ENCODE measurements at regions not wholly inside any gene's neighbourhood (a gene's known extent, or its start where the extent isn't known, plus 50 kb on each side); places are given as distances from the start of the nearest gene placed in this dataset.
"Not testable (repeated sequence)": the region's sequence is repeated elsewhere in the genome, so short reads cannot be mapped to it uniquely, and the experiment has no call there.

DNA sequence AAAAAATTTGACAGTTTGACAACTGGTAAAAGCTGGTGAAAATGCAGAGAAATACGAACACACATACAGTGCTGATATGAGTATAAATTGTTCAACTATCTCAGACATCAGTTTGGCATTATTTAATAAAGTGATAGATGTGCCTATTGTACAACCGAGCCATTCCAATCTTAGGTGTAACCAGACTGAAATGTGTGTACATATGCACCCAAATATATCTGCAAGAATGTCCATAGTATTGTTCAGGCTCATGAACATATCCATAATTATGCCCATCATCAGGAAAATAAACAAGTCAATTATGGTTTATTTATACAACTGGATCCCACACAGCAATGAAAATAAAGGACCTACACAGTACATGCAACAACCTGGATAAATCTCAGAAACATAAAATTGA is 188.9 kb upstream of the DDX53 start:
- no peak for DNase-seq (ENCODE audit: low read depth)
- TF ChIP-seq, protein P1, sequence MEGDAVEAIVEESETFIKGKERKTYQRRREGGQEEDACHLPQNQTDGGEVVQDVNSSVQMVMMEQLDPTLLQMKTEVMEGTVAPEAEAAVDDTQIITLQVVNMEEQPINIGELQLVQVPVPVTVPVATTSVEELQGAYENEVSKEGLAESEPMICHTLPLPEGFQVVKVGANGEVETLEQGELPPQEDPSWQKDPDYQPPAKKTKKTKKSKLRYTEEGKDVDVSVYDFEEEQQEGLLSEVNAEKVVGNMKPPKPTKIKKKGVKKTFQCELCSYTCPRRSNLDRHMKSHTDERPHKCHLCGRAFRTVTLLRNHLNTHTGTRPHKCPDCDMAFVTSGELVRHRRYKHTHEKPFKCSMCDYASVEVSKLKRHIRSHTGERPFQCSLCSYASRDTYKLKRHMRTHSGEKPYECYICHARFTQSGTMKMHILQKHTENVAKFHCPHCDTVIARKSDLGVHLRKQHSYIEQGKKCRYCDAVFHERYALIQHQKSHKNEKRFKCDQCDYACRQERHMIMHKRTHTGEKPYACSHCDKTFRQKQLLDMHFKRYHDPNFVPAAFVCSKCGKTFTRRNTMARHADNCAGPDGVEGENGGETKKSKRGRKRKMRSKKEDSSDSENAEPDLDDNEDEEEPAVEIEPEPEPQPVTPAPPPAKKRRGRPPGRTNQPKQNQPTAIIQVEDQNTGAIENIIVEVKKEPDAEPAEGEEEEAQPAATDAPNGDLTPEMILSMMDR (IDR thresholded peaks at IDR 0.05; ENCODE audit: control insufficient read depth, extremely low read depth, insufficient read depth): no peak
- no peak overlapping the region for H3K4me3 ChIP-seq (ENCODE audit: low read depth, low read length)

DNA sequence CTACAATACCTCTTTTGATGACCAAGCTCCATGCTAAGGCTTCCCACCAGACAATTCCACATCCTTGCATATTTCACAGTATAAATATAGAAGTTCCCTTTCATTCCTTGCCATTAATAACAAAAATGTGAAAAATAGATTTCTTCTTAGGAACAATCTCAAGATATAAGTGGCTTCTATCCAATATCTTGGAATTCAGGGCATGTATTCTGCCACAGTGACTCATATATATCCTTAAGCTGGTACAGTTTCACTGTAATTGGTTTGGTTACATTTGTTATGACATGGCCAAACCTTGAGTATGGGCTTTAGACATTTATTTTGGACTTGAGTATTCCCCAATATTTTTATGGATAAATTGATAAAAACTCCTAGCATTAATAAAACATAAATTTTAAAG is 181.7 kb upstream of the DDX53 start:
- TF ChIP-seq, protein P1 (IDR thresholded peaks at IDR 0.05; ENCODE audit: control insufficient read depth, extremely low read depth, insufficient read depth): no peak
- H3K4me3 ChIP-seq (ENCODE audit: low read depth, low read length): no peak overlapping the region
- no peak for DNase-seq (ENCODE audit: low read depth)

- no peak for DNase-seq (ENCODE audit: low read depth)
- H3K4me3 ChIP-seq (ENCODE audit: low read depth, low read length): no peak overlapping the region
- TF ChIP-seq, protein P1 (IDR thresholded peaks at IDR 0.05; ENCODE audit: control insufficient read depth, extremely low read depth, insufficient read depth): no peak
Observed at GRCh38 chrX:22855693-22856092, 144.1 kb upstream of the DDX53 start.

DNA sequence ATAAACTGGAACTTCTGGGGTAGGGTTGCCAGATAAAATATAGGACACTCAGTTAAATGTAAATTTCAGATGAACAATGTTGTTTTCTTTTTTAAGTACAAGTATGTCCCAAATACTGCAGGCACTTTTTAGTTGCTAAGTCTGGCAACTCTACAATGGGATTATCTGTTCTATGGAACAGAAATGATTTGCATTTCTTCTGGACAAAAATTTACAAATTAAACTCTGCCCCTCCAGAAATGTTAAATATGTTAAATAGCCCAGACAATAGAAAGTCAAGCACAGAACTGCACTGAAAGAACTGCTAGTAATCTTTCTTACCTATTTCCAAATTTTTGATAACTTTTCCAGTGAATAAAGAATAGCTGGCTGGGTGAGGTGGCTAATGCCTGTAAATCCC is 140.1 kb upstream of the DDX53 start:
- no peak for DNase-seq (ENCODE audit: low read depth)
- no peak overlapping the region for H3K4me3 ChIP-seq (ENCODE audit: low read depth, low read length)
- TF ChIP-seq, protein P1 (IDR thresholded peaks at IDR 0.05; ENCODE audit: control insufficient read depth, extremely low read depth, insufficient read depth): no peak

- not testable (repeated sequence) for DNase-seq (ENCODE audit: low read depth); H3K4me3 ChIP-seq (ENCODE audit: low read depth, low read length)
Observed at GRCh38 chrX:22866801-22867200, 133.0 kb upstream of the DDX53 start.

DNA sequence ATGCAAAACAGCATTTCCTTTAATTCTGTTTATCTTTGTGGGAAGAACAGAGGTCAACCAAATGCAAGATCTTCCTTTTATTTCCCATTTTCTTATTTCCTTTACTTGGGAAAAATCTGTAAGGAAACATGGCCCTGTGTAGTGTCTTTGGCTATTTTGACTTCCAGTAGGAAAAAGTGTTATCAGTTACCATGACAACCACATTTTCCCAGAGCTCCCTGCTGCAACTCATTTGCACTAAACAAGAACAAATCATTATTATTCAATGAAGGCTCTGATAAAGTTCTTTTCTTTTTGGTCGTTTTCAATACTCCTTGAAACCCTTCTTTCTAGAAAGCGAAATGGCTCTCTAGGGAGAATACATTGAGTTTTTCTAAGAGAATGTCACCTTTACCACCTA is 117.2 kb upstream of the DDX53 start:
- H3K4me3 ChIP-seq (ENCODE audit: low read depth, low read length): no peak overlapping the region
- TF ChIP-seq, protein P1 (IDR thresholded peaks at IDR 0.05; ENCODE audit: control insufficient read depth, extremely low read depth, insufficient read depth): no peak
- no peak for DNase-seq (ENCODE audit: low read depth)

DNA sequence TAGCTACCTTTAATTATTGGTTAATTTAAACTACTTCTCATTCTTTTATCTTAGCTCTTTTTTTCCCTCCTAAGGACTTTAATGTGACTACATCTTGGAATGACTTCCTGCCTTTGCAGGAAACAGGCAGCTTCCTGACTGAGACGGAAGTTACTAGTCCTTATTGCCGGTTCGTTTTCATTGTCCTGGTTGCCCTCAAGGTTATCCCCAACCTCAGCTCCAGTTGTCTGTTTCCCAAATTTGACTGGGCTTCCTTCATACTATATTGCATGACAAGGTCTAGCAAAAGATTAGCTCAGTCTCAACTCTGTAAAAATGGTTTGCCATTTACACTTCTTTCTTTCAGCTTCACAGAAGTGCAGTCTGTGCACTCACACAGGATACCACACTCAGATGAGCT is 109.9 kb upstream of the DDX53 start:
- no peak for DNase-seq (ENCODE audit: low read depth)
- TF ChIP-seq, protein P1 (IDR thresholded peaks at IDR 0.05; ENCODE audit: control insufficient read depth, extremely low read depth, insufficient read depth): no peak
- no peak overlapping the region for H3K4me3 ChIP-seq (ENCODE audit: low read depth, low read length)

DNA sequence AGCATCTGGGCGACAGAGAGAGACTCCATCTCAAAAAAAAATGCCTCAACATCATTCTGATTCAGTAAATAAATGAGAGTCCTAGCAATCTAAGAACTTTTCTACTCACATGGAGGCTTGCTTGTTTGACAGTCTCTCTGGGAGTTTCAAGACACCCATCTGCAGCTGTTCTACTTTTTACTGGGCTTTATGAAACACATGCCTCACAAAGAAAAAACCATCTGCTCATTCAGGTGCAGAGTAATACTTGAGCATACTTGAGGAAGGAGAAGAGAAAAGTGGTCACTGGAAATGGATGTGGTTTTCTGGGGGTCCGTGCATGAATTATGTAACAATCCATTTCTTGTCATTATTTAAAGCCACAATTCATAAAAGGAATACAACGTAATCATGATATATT is 87.1 kb upstream of the DDX53 start:
- TF ChIP-seq, protein P1 (IDR thresholded peaks at IDR 0.05; ENCODE audit: control insufficient read depth, extremely low read depth, insufficient read depth): no peak
- no peak overlapping the region for H3K4me3 ChIP-seq (ENCODE audit: low read depth, low read length)
- no peak for DNase-seq (ENCODE audit: low read depth)

Measured in LNCaP clone FGC (cell line).